ENCODE measurements at regions not wholly inside any gene's neighbourhood (a gene's known extent, or its start where the extent isn't known, plus 50 kb on each side); places are given as distances from the start of the nearest gene placed in this dataset.

DNA sequence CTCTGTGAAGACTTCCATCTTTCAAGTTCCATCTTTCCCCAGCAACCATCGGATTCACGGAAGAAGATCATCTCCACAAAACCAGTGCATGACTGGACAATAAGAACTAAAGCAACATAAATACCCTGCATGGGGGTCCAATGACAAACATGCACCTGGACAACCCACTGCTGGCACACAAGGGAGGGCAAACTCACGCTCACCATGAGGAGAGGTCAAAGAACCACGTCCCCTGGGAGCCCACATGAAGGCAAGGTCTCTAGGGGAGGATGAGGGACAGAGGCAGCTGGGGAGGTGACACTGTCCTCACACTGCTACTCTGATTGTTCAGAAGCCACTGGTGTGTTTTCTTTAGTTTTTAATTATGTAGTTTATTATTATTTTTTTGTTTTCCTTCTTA, 190.8 kb downstream of the MED10 start:
- TF ChIP-seq, protein P1, sequence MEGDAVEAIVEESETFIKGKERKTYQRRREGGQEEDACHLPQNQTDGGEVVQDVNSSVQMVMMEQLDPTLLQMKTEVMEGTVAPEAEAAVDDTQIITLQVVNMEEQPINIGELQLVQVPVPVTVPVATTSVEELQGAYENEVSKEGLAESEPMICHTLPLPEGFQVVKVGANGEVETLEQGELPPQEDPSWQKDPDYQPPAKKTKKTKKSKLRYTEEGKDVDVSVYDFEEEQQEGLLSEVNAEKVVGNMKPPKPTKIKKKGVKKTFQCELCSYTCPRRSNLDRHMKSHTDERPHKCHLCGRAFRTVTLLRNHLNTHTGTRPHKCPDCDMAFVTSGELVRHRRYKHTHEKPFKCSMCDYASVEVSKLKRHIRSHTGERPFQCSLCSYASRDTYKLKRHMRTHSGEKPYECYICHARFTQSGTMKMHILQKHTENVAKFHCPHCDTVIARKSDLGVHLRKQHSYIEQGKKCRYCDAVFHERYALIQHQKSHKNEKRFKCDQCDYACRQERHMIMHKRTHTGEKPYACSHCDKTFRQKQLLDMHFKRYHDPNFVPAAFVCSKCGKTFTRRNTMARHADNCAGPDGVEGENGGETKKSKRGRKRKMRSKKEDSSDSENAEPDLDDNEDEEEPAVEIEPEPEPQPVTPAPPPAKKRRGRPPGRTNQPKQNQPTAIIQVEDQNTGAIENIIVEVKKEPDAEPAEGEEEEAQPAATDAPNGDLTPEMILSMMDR (IDR thresholded peaks at IDR 0.05), result no peak
- no peak for TF ChIP-seq POLR2A (IDR thresholded peaks at IDR 0.05)
